Ishikawa (cell line): ENCODE measurements at regions not wholly inside any gene's neighbourhood (a gene's known extent, or its start where the extent isn't known, plus 50 kb on each side); places are given as distances from the start of the nearest gene placed in this dataset.

Experiments used
- CREB1 ChIP-seq: IDR thresholded peaks from 2 replicates; pipeline ENCODE4 v1.6.1; 2012; ENCODE audit warnings: low read depth
- EGR1 ChIP-seq: IDR thresholded peaks from 2 replicates; pipeline ENCODE4 v1.6.1; 2012
- RAD21 ChIP-seq: IDR thresholded peaks from 2 replicates; pipeline ENCODE4 v1.6.1; 2012; ENCODE audit warnings: low read depth
- ZBTB7A ChIP-seq: IDR thresholded peaks from 2 replicates; pipeline ENCODE4 v1.6.1; 2012; ENCODE audit warnings: low read depth

GRCh38 chr5:157949520-157949919 is 90.6 kb upstream of the CLINT1 start:
- TF ChIP-seq ZBTB7A, result no peak
- no peak for TF ChIP-seq RAD21
- TF ChIP-seq CREB1, result no peak
- no peak for TF ChIP-seq EGR1
